GM12891 (cell line): ENCODE measurements at regions not wholly inside any gene's neighbourhood (a gene's known extent, or its start where the extent isn't known, plus 50 kb on each side); places are given as distances from the start of the nearest gene placed in this dataset.
"Not testable (repeated sequence)": the region's sequence is repeated elsewhere in the genome, so short reads cannot be mapped to it uniquely, and the experiment has no call there.

Experiments used
- PAX5 ChIP-seq: IDR thresholded peaks from 2 replicates; pipeline ENCODE4 v1.6.1; 2011; ENCODE audit warnings: low read length, moderate library complexity, mild to moderate bottlenecking; ENCODE audit not compliant: insufficient read depth, severe bottlenecking
- POLR2A ChIP-seq: IDR thresholded peaks from 2 replicates; pipeline ENCODE4 v1.6.1; 2011; ENCODE audit warnings: low read depth, low read length, control low read depth
- POLR2AphosphoS5 ChIP-seq: IDR thresholded peaks from 2 replicates; pipeline ENCODE4 v1.6.1; 2011; ENCODE audit warnings: low read depth, low read length, control low read depth
- POU2F2 ChIP-seq: IDR thresholded peaks from 2 replicates; pipeline ENCODE4 v1.6.1; 2011; ENCODE audit warnings: low read depth, mild to moderate bottlenecking, control low read depth, low read length, moderate library complexity
- SPI1 ChIP-seq: IDR thresholded peaks from 2 replicates; pipeline ENCODE4 v1.6.1; 2011; ENCODE audit warnings: low read depth, low read length, control low read depth
- TAF1 ChIP-seq: IDR thresholded peaks from 2 replicates; pipeline ENCODE4 v1.6.1; 2011; ENCODE audit warnings: low read depth, low read length, control low read depth

- not testable (repeated sequence) for TF ChIP-seq POLR2AphosphoS5, TAF1, POLR2A, SPI1, PAX5, POU2F2
Observed at GRCh38 chr6:57975127-57975526, 657.7 kb downstream of the PRIM2 start.
